ENCODE measurements at regions not wholly inside any gene's neighbourhood (a gene's known extent, or its start where the extent isn't known, plus 50 kb on each side); places are given as distances from the start of the nearest gene placed in this dataset.
A peak's percentile ranks its signal among the peaks of the same experiment; 100 is the strongest.

DNA sequence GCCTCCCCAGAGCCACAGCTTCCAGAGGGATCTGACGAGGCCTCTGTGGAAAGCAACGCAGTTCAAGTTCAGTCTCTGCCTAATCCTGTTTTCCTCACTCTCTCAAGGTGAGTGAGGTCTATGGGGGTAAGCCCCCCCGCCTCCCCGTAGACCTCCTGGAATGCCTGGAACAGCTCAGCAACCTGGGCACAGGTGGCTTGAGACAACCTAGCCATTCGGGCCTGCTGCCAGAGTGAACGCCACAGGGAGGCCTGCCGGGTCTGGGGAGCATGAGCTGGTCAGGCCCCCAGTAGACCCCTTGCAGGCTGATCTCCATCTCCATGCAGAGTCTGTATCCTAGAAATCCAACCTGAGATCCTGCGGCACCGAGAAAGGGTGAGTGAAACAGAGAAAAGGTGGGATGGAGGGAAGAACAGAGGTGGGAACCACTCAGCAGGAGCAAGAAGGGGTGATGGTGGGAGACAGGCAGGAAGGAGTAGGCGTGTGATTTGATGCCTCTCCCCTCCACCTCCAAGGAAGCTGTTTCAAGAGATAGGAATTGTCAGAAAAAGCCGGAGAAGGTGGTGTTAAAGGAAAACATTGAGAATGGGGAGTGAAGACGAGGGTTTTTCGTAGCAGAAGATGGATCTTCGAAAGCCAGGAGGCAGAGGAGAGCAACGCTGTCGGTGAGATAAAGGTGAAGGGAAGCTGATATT, 123.1 kb upstream of the PRMT8 start:
- peaks cover 37% of the 10 kb centered on the region for H3K27me3 Mint-ChIP-seq (ENCODE audit: low read depth)
- Histone ChIP-seq H4K91ac (ENCODE audit: insufficient read length, low read depth, low read length) (no peak overlapping the region), H3K4me1 (ENCODE audit: insufficient read depth, low read length) (no peaks in the 10 kb centered on the region; the same call in 1 of the 2 replicates), H2BK120ac (ENCODE audit: low read depth, low read length, poor library complexity, severe bottlenecking) (no peak overlapping the region), H3K4ac (ENCODE audit: low read depth, low read length) (no peak overlapping the region), H3K79me1 (ENCODE audit: insufficient read depth, low read depth, low read length, poor library complexity, severe bottlenecking) (no peaks in the 10 kb centered on the region), H2BK5ac (ENCODE audit: insufficient read length, low read length) (no peak overlapping the region), H3K23ac (ENCODE audit: insufficient read length, low read depth, low read length) (no peak overlapping the region), H4K5ac (ENCODE audit: insufficient read length, low read depth, low read length) (no peak overlapping the region), H3K27me3 (ENCODE audit: insufficient read depth, low read length) (peaks cover 16% of the 10 kb centered on the region; the same call in 1 of the 2 replicates), H2AFZ (ENCODE audit: low read length) (no peak overlapping the region), H3K23me2 (ENCODE audit: insufficient read length, low read depth, low read length, poor library complexity, severe bottlenecking) (no peaks in the 10 kb centered on the region), H3K9ac (ENCODE audit: extremely low read depth, insufficient read length, low read length) (no peak overlapping the region), H2BK15ac (ENCODE audit: low read depth, low read length) (no peak overlapping the region), H4K20me1 (ENCODE audit: control insufficient read depth, insufficient read depth, insufficient read length) (no peaks in the 10 kb centered on the region), H2AK5ac (ENCODE audit: insufficient read length, low read length) (no peak overlapping the region), H3K14ac (ENCODE audit: insufficient read depth, low read length) (no peak overlapping the region), H2BK12ac (ENCODE audit: insufficient read length, low read depth, low read length) (no peak overlapping the region), H4K8ac (replicated peaks; ENCODE audit: insufficient read length, low read depth, low read length) (no peak overlapping the region), H3T11ph (ENCODE audit: low read length) (no peak overlapping the region), H3K9me3 (ENCODE audit: control insufficient read depth, low read depth, low read length) (no peaks in the 10 kb centered on the region), H3K4me2 (ENCODE audit: insufficient read depth, insufficient read length, low read length) (no peak overlapping the region), H3K79me2 (ENCODE audit: insufficient read depth, low read length) (no peaks in the 10 kb centered on the region), H2BK20ac (ENCODE audit: low read depth, low read length, poor library complexity, severe bottlenecking) (no peak overlapping the region), H3K27ac (ENCODE audit: insufficient read length, low read depth, low read length) (no peak overlapping the region), H3K18ac (ENCODE audit: insufficient read length, low read depth, low read length) (no peak overlapping the region), H3K56ac (ENCODE audit: insufficient read length, low read depth, low read length) (no peak overlapping the region)
- peak; percentile 20 for DNase-seq
- no CpG with 5 or more reads among the region's 16 CpGs for WGBS (ENCODE audit: extremely low coverage, insufficient read length, low lambda C conversion rate)
- H3K27ac Mint-ChIP-seq, result no peak overlapping the region
- TF ChIP-seq CTCF (conservative IDR thresholded peaks at IDR 0.05), result no peak
- no peak overlapping the region for H3K4me3 Mint-ChIP-seq
- H3K36me3 Mint-ChIP-seq (ENCODE audit: insufficient read depth in 1 of 3, low read depth in 3 of 3), result no peaks in the 10 kb centered on the region
- H3K9me3 Mint-ChIP-seq, result no peaks in the 10 kb centered on the region
- H3K4me1 Mint-ChIP-seq, result peaks cover 8 to 10% of the 10 kb centered on the region in 2 experiments
